Psoas muscle (tissue), 7 donors: ENCODE measurements at regions not wholly inside any gene's neighbourhood (a gene's known extent, or its start where the extent isn't known, plus 50 kb on each side); places are given as distances from the start of the nearest gene placed in this dataset.
A peak's percentile ranks its signal among the peaks of the same experiment; 100 is the strongest.

ENCODE experiments used
- ATAC-seq, 4 donors: fragments of 200-7000 bp; cut with Tn5 transposase; one replicate each; pipeline ENCODE4 v1.9.1; 2020; ENCODE audit warnings: moderate library complexity in 3 of 4, mild to moderate bottlenecking in 2 of 4
- DNase-seq, 2 donors: peaks; one replicate each; pipeline ENCODE4 v3.0.0-alpha.2; 2020
- H3K27ac ChIP-seq: fragments of 200-600 bp; one replicate; pipeline ENCODE4 v1.8.0; 2022
- H3K27me3 ChIP-seq, 3 donors: fragments of 200-600 bp in 1 of 3; one replicate each; pipeline versions ENCODE4 v1.6.1 to v1.8.0; 2013 to 2022; ENCODE audit warnings: low read length in 2 of 3, mild to moderate bottlenecking in 2 of 3, moderate library complexity in 1 of 3; ENCODE audit not compliant: insufficient read depth in 3 of 3
- H3K36me3 ChIP-seq, 2 donors: fragments of 200-600 bp in 1 of 2; one replicate each; pipeline versions ENCODE4 v1.6.1 to v1.8.0; 2013 to 2022; ENCODE audit warnings: low read depth in 1 of 2, mild to moderate bottlenecking in 1 of 2, moderate library complexity in 1 of 2; ENCODE audit not compliant: insufficient read depth in 1 of 2
- H3K4me1 ChIP-seq: fragments of 200-600 bp; one replicate; pipeline ENCODE4 v1.8.0; 2022
- H3K4me3 ChIP-seq: fragments of 200-600 bp; one replicate; pipeline ENCODE4 v1.8.0; 2022; ENCODE audit warnings: mild to moderate bottlenecking
- H3K9me3 ChIP-seq: fragments of 200-600 bp; one replicate; pipeline ENCODE4 v1.8.0; 2022
- CTCF ChIP-seq: fragments of 200-600 bp; IDR thresholded peaks from one replicate; pipeline ENCODE4 v1.8.0; 2022; ENCODE audit warnings: antibody characterized with exemption
- WGBS, 3 donors: extraction: QIAGEN DNeasy Blood & Tissue Kit; methylation state at CpG; one replicate each; pipeline versions ENCODE4 v1.1.6 to v1.1.7; 2013; 5-methylcytosine and 5-hydroxymethylcytosine counted together
- intact Hi-C, 2 donors: fragments of 100-400 bp; cut with DNase I; formaldehyde crosslinking; loops; one replicate each; pipeline versions ENCODE4 v1.11.0 to v1.14.2; 2022
- donor health status: healthy with polysubstance abuse.
- donor health status: DM: no; HTN: no; CAD: no; lungs with moderate emphysema.
- donor health status: Bipolar disorder and iron deficiency.
- donor health status: healthy.
- donor health status: DM: yes; HTN: yes; CAD: no.
- donor health status: DM: no; HTN: no; CAD: no.
- donor health status: DM: yes; HTN: yes; CAD: no.

DNA sequence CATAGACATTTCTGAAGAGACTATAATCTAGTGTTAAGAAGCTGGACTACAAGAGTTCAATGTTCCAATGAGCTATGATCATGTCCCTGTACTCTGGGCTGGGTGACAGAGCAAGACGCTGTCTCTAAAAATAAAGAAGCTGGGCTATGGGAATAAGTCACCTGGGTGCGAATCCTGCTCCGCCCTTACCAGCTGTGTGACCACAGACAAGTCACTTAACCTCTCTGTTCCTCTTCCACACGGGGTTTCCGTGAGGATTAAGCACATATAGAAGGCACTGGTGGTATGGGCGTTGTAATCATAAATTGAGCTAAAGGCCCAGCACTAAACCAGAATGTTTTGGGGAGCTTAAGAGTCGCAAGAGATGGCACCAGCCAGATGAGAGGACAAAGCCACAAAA, 178.5 kb downstream of the HAUS1 start:
- intact Hi-C loops: loop anchor here (5.0 to 10.0 kb wide), 7 partner anchors 130 to 375 kb away; partner anchors contain the start of gene LOXHD1 (in 1 of the 2)
- ATAC-seq: no peak
- 83 to 86% (median 85%) methylated on average over 7 of the region's 7 CpGs for WGBS, 3 donors

GRCh38 chr18:46283268-46283667, 179.1 kb downstream of the HAUS1 start:
- no peak for DNase-seq
- Histone ChIP-seq H3K4me3 (no peak overlapping the region), H3K27me3 (no peaks in the 10 kb centered on the region), H3K27ac (no peak overlapping the region), H3K4me1 (peaks cover 18% of the 10 kb centered on the region), H3K9me3 (no peaks in the 10 kb centered on the region), H3K36me3 (no peaks in the 10 kb centered on the region)
- ATAC-seq: no peak
- 72 to 85% (median 78%) methylated on average over 7 of the region's 7 CpGs for WGBS, 3 donors
- TF ChIP-seq CTCF: no peak
- intact Hi-C loops: loop anchor here (5.0 to 10.0 kb wide), 7 partner anchors 129 to 374 kb away; partner anchors contain the start of gene LOXHD1 (in 1 of the 2)

More for the DNA sequence above, 178.5 kb downstream of the HAUS1 start:
- no peaks in the 10 kb centered on the region for H3K36me3 ChIP-seq
- no peak overlapping the region for H3K27ac ChIP-seq
- no peaks in the 10 kb centered on the region for H3K9me3 ChIP-seq
- DNase-seq: no peak
- H3K27me3 ChIP-seq: no peaks in the 10 kb centered on the region
- peaks cover 23% of the 10 kb centered on the region for H3K4me1 ChIP-seq
- no peak for TF ChIP-seq CTCF
- H3K4me3 ChIP-seq: no peak overlapping the region

GRCh38 chr18:46283895-46284295, 179.7 kb downstream of the HAUS1 start:
- TF ChIP-seq CTCF: no peak
- intact Hi-C loops: loop anchor here (5.0 to 10.0 kb wide), 7 partner anchors 128 to 373 kb away; partner anchors contain the start of gene LOXHD1 (in 1 of the 2)
- Histone ChIP-seq H3K27me3 (no peaks in the 10 kb centered on the region), H3K4me3 (no peak overlapping the region), H3K36me3 (no peaks in the 10 kb centered on the region), H3K27ac (no peak overlapping the region), H3K4me1 (peaks cover 18% of the 10 kb centered on the region), H3K9me3 (no peaks in the 10 kb centered on the region)
- 18 to 22% (median 19%) methylated on average over 4 of the region's 4 CpGs for WGBS, 3 donors
- peak in 3 of 4 donors; percentile 39 to 70 (median 53) for ATAC-seq
- DNase-seq: no peak

DNA sequence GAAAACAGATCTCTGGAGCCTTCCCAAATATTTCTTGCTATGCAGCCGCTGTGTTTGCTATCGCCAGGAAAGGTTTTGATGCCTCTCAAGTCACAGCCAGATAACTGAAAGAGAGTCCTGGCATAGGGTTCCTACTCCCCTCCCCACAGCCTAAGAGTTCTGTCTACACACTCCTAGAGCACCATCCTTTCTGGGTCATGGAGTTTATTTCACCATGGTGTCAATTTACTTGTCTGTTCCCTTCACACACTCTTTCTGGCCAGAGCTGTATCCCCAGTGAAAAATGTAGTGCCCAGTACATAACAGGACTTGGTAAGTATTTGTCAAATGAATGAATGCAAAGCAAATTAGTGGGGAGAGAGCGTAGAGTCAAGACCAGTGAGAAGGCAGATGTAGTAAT, 185.3 kb downstream of the HAUS1 start:
- DNase-seq (no peak), ATAC-seq (peak; percentile 30 to 66 (median 40))
- no peak for TF ChIP-seq CTCF
- H3K4me3 ChIP-seq: no peak overlapping the region
- WGBS, 3 donors: 40 to 71% (median 48%) methylated on average over 3 of the region's 3 CpGs
- no peaks in the 10 kb centered on the region for H3K9me3 ChIP-seq
- H3K27ac ChIP-seq: no peak overlapping the region
- peaks cover 7% of the 10 kb centered on the region for H3K4me1 ChIP-seq
- intact Hi-C loops: loop anchor here (5.0 to 10.0 kb wide), 3 partner anchors 43 to 185 kb away; a partner anchor contains a TSS
- no peaks in the 10 kb centered on the region for H3K36me3 ChIP-seq
- H3K27me3 ChIP-seq: no peaks in the 10 kb centered on the region

GRCh38 chr18:46289931-46290330, 185.7 kb downstream of the HAUS1 start:
- ATAC-seq (peak in 1 of 4 donors; percentile 14), DNase-seq (no peak)
- Histone ChIP-seq H3K9me3 (no peaks in the 10 kb centered on the region), H3K4me3 (no peak overlapping the region), H3K4me1 (peaks cover 7% of the 10 kb centered on the region), H3K36me3 (no peaks in the 10 kb centered on the region), H3K27ac (no peak overlapping the region), H3K27me3 (no peaks in the 10 kb centered on the region)
- TF ChIP-seq CTCF: no peak
- intact Hi-C loops: loop anchor here (5.0 to 10.0 kb wide), 3 partner anchors 42 to 185 kb away; a partner anchor contains a TSS
- WGBS, 3 donors: 74 to 83% (median 76%) methylated on average over 4 of the region's 4 CpGs
